A673 (cell line): ENCODE measurements at regions not wholly inside any gene's neighbourhood (a gene's known extent, or its start where the extent isn't known, plus 50 kb on each side); places are given as distances from the start of the nearest gene placed in this dataset.

ENCODE experiments used
- BruUV-seq: library from RNA; stranded (reverse); fragments of 400-500 nt; replicated peaks from 2 replicates; lab custom pipeline; 2021; lab: Mats Ljungman, UMichigan
- CTCF ChIA-PET: fragments of 300-600 bp; sonication (Branson Sonifier 250); formaldehyde crosslinking; loops from one replicate; lab custom pipeline; 2022; ENCODE audit warnings: antibody characterized with exemption; lab: Charles Lee
- POLR2A ChIA-PET: fragments of 300-600 bp; sonication (Branson Sonifier 250); formaldehyde crosslinking; loops from one replicate; lab custom pipeline; 2022; ENCODE audit warnings: antibody characterized with exemption; ENCODE audit not compliant: low non-redundant PET; lab: Charles Lee
- DNase-seq: peaks from one replicate; pipeline ENCODE4 v3.0.0-alpha.2; 2015; ENCODE audit warnings: low spot score
- H3K27ac ChIP-seq: fragments of 200-600 bp; sonication (generic); 2 replicates; pipeline ENCODE4 v1.5.1; 2016; ENCODE audit warnings: mixed run types, low read depth, mild to moderate bottlenecking, mixed read lengths, antibody characterized with exemption, low read length; ENCODE audit not compliant: poor library complexity, severe bottlenecking
- H3K27me3 ChIP-seq: fragments of 200-600 bp; sonication (generic); replicated peaks from 2 replicates; pipeline ENCODE4 v1.6.1; 2017; ENCODE audit warnings: mixed run types, low read depth, mild to moderate bottlenecking, mixed read lengths, antibody characterized with exemption, low read length; ENCODE audit not compliant: insufficient read depth, poor library complexity
- H3K36me3 ChIP-seq: fragments of 200-600 bp; sonication (generic); 2 replicates; pipeline ENCODE4 v1.6.1; 2016; ENCODE audit warnings: mixed run types, mild to moderate bottlenecking, mixed read lengths, antibody characterized with exemption, low read length; ENCODE audit not compliant: insufficient read depth, poor library complexity, severe bottlenecking
- H3K4me1 ChIP-seq: fragments of 200-600 bp; sonication (generic); 2 replicates; pipeline ENCODE4 v1.6.1; 2017; ENCODE audit warnings: mixed run types, mild to moderate bottlenecking, mixed read lengths, antibody characterized with exemption, low read length; ENCODE audit not compliant: insufficient read depth, poor library complexity, severe bottlenecking
- H3K4me3 ChIP-seq: fragments of 200-600 bp; sonication (generic); 2 replicates; pipeline ENCODE4 v1.5.1; 2016; ENCODE audit warnings: low read depth, mixed run types, mild to moderate bottlenecking, mixed read lengths, low read length; ENCODE audit not compliant: poor library complexity, severe bottlenecking
- H3K9me3 ChIP-seq: fragments of 200-600 bp; sonication (generic); 2 replicates; pipeline ENCODE4 v1.6.1; 2016; ENCODE audit warnings: mixed run types, low read depth, mild to moderate bottlenecking, mixed read lengths, antibody characterized with exemption, low read length; ENCODE audit not compliant: poor library complexity, severe bottlenecking
- CTCF ChIP-seq: fragments of 300-800, 200-600 bp; sonication (generic); conservative IDR thresholded peaks from 2 replicates; pipeline ENCODE4 v1.5.1; 2017; ENCODE audit warnings: low read depth, mild to moderate bottlenecking, antibody characterized with exemption, low read length, moderate library complexity, mixed read lengths
- EZH2 ChIP-seq: fragments of 200-600 bp; sonication (generic); IDR thresholded peaks from 2 replicates; pipeline ENCODE4 v1.6.1; 2017; ENCODE audit warnings: borderline replicate concordance, low read depth, mild to moderate bottlenecking, mixed read lengths, antibody characterized with exemption, low read length; ENCODE audit not compliant: poor library complexity, severe bottlenecking
- intact Hi-C: fragments of 100-400 bp; cut with micrococcal nuclease; formaldehyde crosslinking; loops from one replicate; pipeline ENCODE4 v1.10.0; 2022; ENCODE audit not compliant: unreplicated experiment

GRCh38 chr6:14656649-14657048 is 539.1 kb downstream of the CD83 start:
- ChIA-PET CTCF (no interaction called here), POLR2A (interaction anchor here (0.5 kb wide), 1 partner anchor 650 kb away, joined by 5 read pairs; no protein-coding TSS in a partner anchor)
- H3K9me3 ChIP-seq: no peaks in the 10 kb centered on the region
- no peaks in the 10 kb centered on the region for H3K27me3 ChIP-seq
- intact Hi-C loops: no loop called here
- no peak overlapping the region for H3K27ac ChIP-seq
- no peak overlapping the region for H3K4me3 ChIP-seq
- peaks cover 18% of the 10 kb centered on the region for H3K4me1 ChIP-seq
- H3K36me3 ChIP-seq: no peaks in the 10 kb centered on the region
- DNase-seq: no peak
- no peak for TF ChIP-seq EZH2
- no peak for TF ChIP-seq CTCF
- BruUV-seq: no TSS peak

- no peak overlapping the region for H3K4me3 ChIP-seq
- no peak overlapping the region for H3K27ac ChIP-seq
- BruUV-seq: no TSS peak
- intact Hi-C loops: no loop called here
- no peak for DNase-seq
- no peaks in the 10 kb centered on the region for H3K36me3 ChIP-seq
- H3K27me3 ChIP-seq: no peaks in the 10 kb centered on the region
- POLR2A ChIA-PET: no interaction called here
- no peaks in the 10 kb centered on the region for H3K9me3 ChIP-seq
- CTCF ChIA-PET: no interaction called here
- H3K4me1 ChIP-seq: peaks cover 18% of the 10 kb centered on the region
- TF ChIP-seq EZH2: no peak
- no peak for TF ChIP-seq CTCF
These were observed 540.5 kb downstream of the CD83 start for GRCh38 chr6:14658030-14658429.

DNA sequence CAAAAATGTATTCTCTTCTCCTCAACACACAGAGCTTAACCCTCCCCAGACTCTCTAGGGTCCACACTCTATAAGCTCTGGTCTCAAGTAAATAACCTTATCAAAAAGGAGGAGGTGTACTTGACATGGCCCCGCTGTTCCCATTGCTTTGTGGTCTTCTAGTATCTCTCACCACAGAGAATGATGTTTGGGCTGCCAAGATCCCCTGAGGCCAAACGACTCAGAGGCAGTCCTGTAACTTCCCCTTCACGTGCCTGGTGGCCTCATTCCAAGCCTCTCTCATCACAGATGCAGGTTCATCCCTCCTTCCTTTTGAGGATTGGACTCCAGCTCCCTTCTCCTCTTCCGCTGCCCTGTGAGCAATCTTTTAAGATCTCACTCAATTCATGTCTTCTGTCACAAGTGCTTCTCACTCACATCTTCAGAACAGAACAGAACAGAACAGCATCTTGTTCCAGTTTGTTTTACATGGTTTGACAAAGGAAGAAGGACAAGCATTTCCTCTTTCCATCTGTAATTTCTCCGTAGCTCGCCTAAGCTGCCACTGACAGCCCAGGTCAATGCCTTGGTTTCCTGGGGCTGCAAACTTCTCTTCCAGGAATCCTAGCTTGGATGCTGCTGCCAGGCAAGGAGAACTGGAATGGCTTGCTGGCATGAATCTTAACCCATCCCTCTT is 541.5 kb downstream of the CD83 start:
- no peak for DNase-seq
- H3K27ac ChIP-seq: no peak overlapping the region
- BruUV-seq: no TSS peak
- no peaks in the 10 kb centered on the region for H3K27me3 ChIP-seq
- no peak for TF ChIP-seq EZH2
- TF ChIP-seq CTCF: no peak
- H3K4me3 ChIP-seq: no peak overlapping the region
- POLR2A ChIA-PET: no interaction called here
- peaks cover 18% of the 10 kb centered on the region for H3K4me1 ChIP-seq
- CTCF ChIA-PET: no interaction called here
- intact Hi-C loops: no loop called here
- H3K9me3 ChIP-seq: no peaks in the 10 kb centered on the region
- H3K36me3 ChIP-seq: no peaks in the 10 kb centered on the region
